SK-N-SH (cell line): ENCODE measurements at regions not wholly inside any gene's neighbourhood (a gene's known extent, or its start where the extent isn't known, plus 50 kb on each side); places are given as distances from the start of the nearest gene placed in this dataset.

ENCODE experiments used
- EP300 ChIP-seq, 2 experiments: IDR thresholded peaks; 2 replicates each; pipeline versions ENCODE4 v1.4.0 to v1.6.1; 2012; ENCODE audit warnings: borderline replicate concordance in 1 of 2, low read depth in 1 of 2, low read length in 1 of 2
- EZH2phosphoT487 ChIP-seq: fragments of 200-600 bp; sonication (generic); IDR thresholded peaks from 2 replicates; pipeline ENCODE4 v1.6.1; 2017; ENCODE audit warnings: low read depth, mixed run types, mild to moderate bottlenecking, antibody characterized with exemption, moderate library complexity, borderline replicate concordance
- FOXM1 ChIP-seq: IDR thresholded peaks from 2 replicates; pipeline ENCODE4 v1.4.0; 2012; ENCODE audit warnings: low read depth, mild to moderate bottlenecking
- NRF1 ChIP-seq: IDR thresholded peaks from 2 replicates; pipeline ENCODE4 v1.6.1; 2012; ENCODE audit warnings: low read depth, mild to moderate bottlenecking, low read length
- POLR2AphosphoS5 ChIP-seq: IDR thresholded peaks from 2 replicates; pipeline ENCODE4 v1.6.1; 2012; ENCODE audit warnings: low read depth, low read length
- RAD21 ChIP-seq: IDR thresholded peaks from 2 replicates; pipeline ENCODE4 v1.6.1; 2012; ENCODE audit warnings: mild to moderate bottlenecking, low read length
- TEAD4 ChIP-seq: IDR thresholded peaks from 2 replicates; pipeline ENCODE4 v1.4.0; 2012; ENCODE audit warnings: mild to moderate bottlenecking, borderline replicate concordance; ENCODE audit not compliant: insufficient read depth
- YY1 ChIP-seq: IDR thresholded peaks from 2 replicates; pipeline ENCODE4 v1.4.0; 2012; ENCODE audit warnings: low read depth, mild to moderate bottlenecking
- TF ChIP-seq, protein P1 (sequence below): fragments of 200-600 bp; sonication (generic); IDR thresholded peaks from 2 replicates; pipeline ENCODE4 v1.6.1; 2017; ENCODE audit warnings: antibody characterized with exemption, mild to moderate bottlenecking, moderate library complexity

DNA sequence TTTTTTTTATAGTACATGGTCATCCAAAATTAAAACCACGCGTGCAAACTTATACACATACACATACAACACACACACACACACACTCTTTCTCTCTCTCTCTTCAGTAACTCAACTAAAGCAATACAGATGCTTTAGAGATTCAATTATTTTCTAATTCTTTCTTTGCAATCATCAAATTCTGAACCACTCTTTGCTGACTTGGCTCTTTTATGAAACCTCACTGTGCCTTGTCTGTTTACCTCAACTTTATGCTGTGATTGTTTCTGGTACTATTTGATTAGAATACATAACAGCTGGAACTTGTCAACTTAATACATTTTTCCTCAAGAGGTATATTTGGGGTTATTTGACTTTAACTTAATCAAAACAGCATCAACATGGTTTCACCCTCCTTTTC, 1309.7 kb downstream of the ROBO2 start:
- TF ChIP-seq EP300 (IDR thresholded peaks at IDR 0.05; ENCODE audit: borderline replicate concordance in 1 of 2, low read depth in 1 of 2, low read length in 1 of 2) (no peak), YY1 (no peak), RAD21 (no peak), NRF1 (no peak), TEAD4 (no peak), EZH2phosphoT487 (no peak), FOXM1 (no peak), POLR2AphosphoS5 (no peak)
- TF ChIP-seq, protein P1, sequence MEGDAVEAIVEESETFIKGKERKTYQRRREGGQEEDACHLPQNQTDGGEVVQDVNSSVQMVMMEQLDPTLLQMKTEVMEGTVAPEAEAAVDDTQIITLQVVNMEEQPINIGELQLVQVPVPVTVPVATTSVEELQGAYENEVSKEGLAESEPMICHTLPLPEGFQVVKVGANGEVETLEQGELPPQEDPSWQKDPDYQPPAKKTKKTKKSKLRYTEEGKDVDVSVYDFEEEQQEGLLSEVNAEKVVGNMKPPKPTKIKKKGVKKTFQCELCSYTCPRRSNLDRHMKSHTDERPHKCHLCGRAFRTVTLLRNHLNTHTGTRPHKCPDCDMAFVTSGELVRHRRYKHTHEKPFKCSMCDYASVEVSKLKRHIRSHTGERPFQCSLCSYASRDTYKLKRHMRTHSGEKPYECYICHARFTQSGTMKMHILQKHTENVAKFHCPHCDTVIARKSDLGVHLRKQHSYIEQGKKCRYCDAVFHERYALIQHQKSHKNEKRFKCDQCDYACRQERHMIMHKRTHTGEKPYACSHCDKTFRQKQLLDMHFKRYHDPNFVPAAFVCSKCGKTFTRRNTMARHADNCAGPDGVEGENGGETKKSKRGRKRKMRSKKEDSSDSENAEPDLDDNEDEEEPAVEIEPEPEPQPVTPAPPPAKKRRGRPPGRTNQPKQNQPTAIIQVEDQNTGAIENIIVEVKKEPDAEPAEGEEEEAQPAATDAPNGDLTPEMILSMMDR = no peak
